NCI-H446 (cell line): ENCODE measurements at regions not wholly inside any gene's neighbourhood (a gene's known extent, or its start where the extent isn't known, plus 50 kb on each side); places are given as distances from the start of the nearest gene placed in this dataset.

Experiments
- DNase-seq, 2 experiments: peaks; one replicate each; lab custom pipeline; 2025; lab: John Stamatoyannopoulos, UW

GRCh38 chr13:99822820-99823219 is 148.7 kb downstream of the ZIC5 start:
- no peak for DNase-seq

GRCh38 chr13:99821741-99822140 is 149.8 kb downstream of the ZIC5 start:
- peak in 1 of 2 experiments; percentile 26 for DNase-seq

- no peak for DNase-seq
Measured at GRCh38 chr13:99819967-99820366, 151.6 kb downstream of the ZIC5 start.

GRCh38 chr13:99816321-99816720 is 155.2 kb downstream of the ZIC5 start:
- DNase-seq: no peak

- DNase-seq: no peak
Measured at GRCh38 chr13:99813336-99814095, 158.1 kb downstream of the ZIC5 start.

GRCh38 chr13:99812625-99813024 is 158.9 kb downstream of the ZIC5 start:
- peak in 1 of 2 experiments; percentile 50 for DNase-seq

GRCh38 chr13:99811067-99811700 is 160.4 kb downstream of the ZIC5 start:
- DNase-seq: peak in 1 of 2 experiments; percentile 68

- no peak for DNase-seq
Measured at GRCh38 chr13:99809926-99810325, 161.6 kb downstream of the ZIC5 start.

- DNase-seq: peak in 1 of 2 experiments; percentile 61
Measured at GRCh38 chr13:99809496-99809895, 162.1 kb downstream of the ZIC5 start.

- no peak for DNase-seq
Measured at GRCh38 chr13:99808786-99809185, 162.8 kb downstream of the ZIC5 start.

GRCh38 chr13:99806671-99807070 is 164.9 kb downstream of the ZIC5 start:
- no peak for DNase-seq

- no peak for DNase-seq
Measured at GRCh38 chr13:99805361-99805760, 166.2 kb downstream of the ZIC5 start.

GRCh38 chr13:99803141-99803540 is 168.4 kb downstream of the ZIC5 start:
- no peak for DNase-seq

- DNase-seq: no peak
Measured at GRCh38 chr13:99802416-99802815, 169.2 kb downstream of the ZIC5 start.

GRCh38 chr13:99800951-99801350 is 170.6 kb downstream of the ZIC5 start:
- DNase-seq: no peak

GRCh38 chr13:99800011-99800410 is 171.6 kb downstream of the ZIC5 start:
- no peak for DNase-seq

- no peak for DNase-seq
Measured at GRCh38 chr13:99798756-99799155, 172.8 kb downstream of the ZIC5 start.

GRCh38 chr13:99797691-99798090 is 173.9 kb downstream of the ZIC5 start:
- peak in 1 of 2 experiments; percentile 22 for DNase-seq

GRCh38 chr13:99796175-99796819 is 175.3 kb downstream of the ZIC5 start:
- DNase-seq: no peak

GRCh38 chr13:99792079-99792921 is 179.3 kb downstream of the ZIC5 start:
- no peak for DNase-seq

GRCh38 chr13:99782669-99783068 is 188.9 kb downstream of the ZIC5 start:
- no peak for DNase-seq

- no peak for DNase-seq
Measured at GRCh38 chr13:99778500-99778899, 193.1 kb downstream of the ZIC5 start.
